Mucosa of descending colon (tissue), 3 donors: ENCODE measurements at regions not wholly inside any gene's neighbourhood (a gene's known extent, or its start where the extent isn't known, plus 50 kb on each side); places are given as distances from the start of the nearest gene placed in this dataset.

Source experiments
- ATAC-seq: fragments of 200-7000 bp; cut with Tn5 transposase; one replicate; pipeline ENCODE4 v1.9.1; 2020; ENCODE audit warnings: mild to moderate bottlenecking, moderate library complexity
- DNase-seq, 3 donors: peaks; one replicate each; pipeline ENCODE4 v3.0.0-alpha.2; 2020
- H3K36me3 ChIP-seq: fragments of 200-600 bp; one replicate; pipeline ENCODE4 v1.8.0; 2021; ENCODE audit warnings: low read depth, mild to moderate bottlenecking
- H3K4me1 ChIP-seq: fragments of 200-600 bp; one replicate; pipeline ENCODE4 v1.8.0; 2021; ENCODE audit warnings: low read depth, mild to moderate bottlenecking
- H3K4me3 ChIP-seq: fragments of 200-600 bp; one replicate; pipeline ENCODE4 v1.8.0; 2021; ENCODE audit warnings: mild to moderate bottlenecking
- H3K9me3 ChIP-seq: fragments of 200-600 bp; one replicate; pipeline ENCODE4 v1.8.0; 2021; ENCODE audit warnings: mild to moderate bottlenecking
- intact Hi-C, 2 donors: fragments of 100-400 bp; cut with DNase I in 1 of 2; cut with micrococcal nuclease in 1 of 2; formaldehyde crosslinking; loops; one replicate each; pipeline versions ENCODE4 v1.11.0 to v1.11.1; 2022; cut with DNase I, micrococcal nuclease
- TF ChIP-seq, protein P1 (sequence below): fragments of 200-600 bp; IDR thresholded peaks from one replicate; pipeline ENCODE4 v1.8.0; 2022; ENCODE audit warnings: antibody characterized with exemption, mild to moderate bottlenecking
- donor health status: DM: no; HTN: no; CAD: no; lungs with moderate emphysema.
- donor health status: DM: no; HTN: no; CAD: no.
- donor health status: DM: no; HTN: yes; CAD: no.

DNA sequence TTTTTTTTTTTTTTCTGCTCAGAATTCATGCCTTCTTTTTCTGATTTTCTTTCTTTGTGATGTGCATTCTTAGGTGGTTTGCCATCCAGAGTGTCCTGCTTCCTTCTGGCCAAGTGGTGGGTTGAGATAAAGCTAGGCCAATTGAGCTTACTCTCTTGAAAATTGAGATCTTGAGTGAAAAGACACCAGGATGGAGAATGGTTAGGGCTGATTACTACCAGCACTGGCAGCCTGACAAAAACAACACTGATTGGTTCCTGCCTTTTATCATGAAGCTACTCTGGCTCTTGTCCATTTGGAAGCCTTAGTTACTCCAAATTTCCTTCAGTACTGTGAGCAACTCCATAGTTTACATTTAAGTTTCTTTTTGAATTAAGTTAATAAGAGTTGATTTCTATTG lies 404.0 kb downstream of the PPARGC1A start:
- Histone ChIP-seq H3K36me3 (no peaks in the 10 kb centered on the region), H3K4me3 (no peak overlapping the region), H3K9me3 (no peaks in the 10 kb centered on the region), H3K4me1 (no peaks in the 10 kb centered on the region)
- intact Hi-C loops = no loop called here
- DNase-seq (no peak), ATAC-seq (no peak)
- TF ChIP-seq, protein P1, sequence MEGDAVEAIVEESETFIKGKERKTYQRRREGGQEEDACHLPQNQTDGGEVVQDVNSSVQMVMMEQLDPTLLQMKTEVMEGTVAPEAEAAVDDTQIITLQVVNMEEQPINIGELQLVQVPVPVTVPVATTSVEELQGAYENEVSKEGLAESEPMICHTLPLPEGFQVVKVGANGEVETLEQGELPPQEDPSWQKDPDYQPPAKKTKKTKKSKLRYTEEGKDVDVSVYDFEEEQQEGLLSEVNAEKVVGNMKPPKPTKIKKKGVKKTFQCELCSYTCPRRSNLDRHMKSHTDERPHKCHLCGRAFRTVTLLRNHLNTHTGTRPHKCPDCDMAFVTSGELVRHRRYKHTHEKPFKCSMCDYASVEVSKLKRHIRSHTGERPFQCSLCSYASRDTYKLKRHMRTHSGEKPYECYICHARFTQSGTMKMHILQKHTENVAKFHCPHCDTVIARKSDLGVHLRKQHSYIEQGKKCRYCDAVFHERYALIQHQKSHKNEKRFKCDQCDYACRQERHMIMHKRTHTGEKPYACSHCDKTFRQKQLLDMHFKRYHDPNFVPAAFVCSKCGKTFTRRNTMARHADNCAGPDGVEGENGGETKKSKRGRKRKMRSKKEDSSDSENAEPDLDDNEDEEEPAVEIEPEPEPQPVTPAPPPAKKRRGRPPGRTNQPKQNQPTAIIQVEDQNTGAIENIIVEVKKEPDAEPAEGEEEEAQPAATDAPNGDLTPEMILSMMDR = no peak

GRCh38 chr4:23484689-23485088 lies 405.2 kb downstream of the PPARGC1A start:
- DNase-seq = no peak
- H3K36me3 ChIP-seq = no peaks in the 10 kb centered on the region
- intact Hi-C loops = no loop called here
- H3K9me3 ChIP-seq = no peaks in the 10 kb centered on the region
- TF ChIP-seq, protein P1 = no peak
- no peaks in the 10 kb centered on the region for H3K4me1 ChIP-seq
- ATAC-seq = no peak
- H3K4me3 ChIP-seq = no peak overlapping the region

- Histone ChIP-seq H3K9me3 (no peaks in the 10 kb centered on the region), H3K4me3 (no peak overlapping the region), H3K4me1 (no peaks in the 10 kb centered on the region), H3K36me3 (no peaks in the 10 kb centered on the region)
- ATAC-seq = no peak
- intact Hi-C loops = no loop called here
- no peak for DNase-seq
- TF ChIP-seq, protein P1 = no peak
These were observed 406.4 kb downstream of the PPARGC1A start for GRCh38 chr4:23483320-23483960.

DNA sequence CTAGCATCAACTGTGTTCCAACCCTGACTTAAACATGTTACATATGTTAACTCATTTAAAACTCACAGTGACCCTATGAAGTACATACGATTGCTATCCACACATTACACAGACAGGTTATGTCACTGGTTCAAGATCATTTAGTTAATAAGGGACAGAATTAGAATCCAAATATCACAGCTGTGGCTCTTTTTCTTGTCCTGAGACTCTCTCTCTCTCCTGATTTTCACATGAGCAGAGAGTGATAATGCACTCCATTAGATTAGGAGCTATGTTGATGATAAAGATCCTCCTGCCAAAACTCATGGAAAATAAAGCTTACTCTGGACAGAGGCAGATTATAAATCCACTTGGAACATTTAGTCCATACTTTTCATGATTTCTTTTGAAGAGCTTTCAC lies 408.3 kb downstream of the PPARGC1A start:
- H3K36me3 ChIP-seq = no peaks in the 10 kb centered on the region
- H3K4me3 ChIP-seq = no peak overlapping the region
- H3K9me3 ChIP-seq = no peaks in the 10 kb centered on the region
- ATAC-seq (no peak), DNase-seq (no peak)
- TF ChIP-seq, protein P1 = no peak
- intact Hi-C loops = no loop called here
- H3K4me1 ChIP-seq = no peaks in the 10 kb centered on the region

GRCh38 chr4:23477905-23478304 lies 411.9 kb downstream of the PPARGC1A start:
- DNase-seq (no peak), ATAC-seq (no peak)
- Histone ChIP-seq H3K4me1 (no peaks in the 10 kb centered on the region), H3K4me3 (no peak overlapping the region), H3K9me3 (no peaks in the 10 kb centered on the region), H3K36me3 (no peaks in the 10 kb centered on the region)
- intact Hi-C loops = no loop called here
- TF ChIP-seq, protein P1 = no peak
